ENCODE measurements at regions not wholly inside any gene's neighbourhood (a gene's known extent, or its start where the extent isn't known, plus 50 kb on each side); places are given as distances from the start of the nearest gene placed in this dataset.

- TF ChIP-seq ZNF501 (tag by site-specific recombination; IDR thresholded peaks at IDR 0.05): no peak
- no peak for TF ChIP-seq ZNF133 (tag by site-specific recombination; IDR thresholded peaks at IDR 0.05)
- TF ChIP-seq OVOL3 (tag by site-specific recombination; IDR thresholded peaks at IDR 0.05): no peak
- no peak for TF ChIP-seq GLIS2 (tag by site-specific recombination; IDR thresholded peaks at IDR 0.05)
Observed at GRCh38 chr2:8604262-8604661, 77.6 kb upstream of the ID2 start (continued).

GRCh38 chr2:8605351-8606065 is 76.3 kb upstream of the ID2 start:
- TF ChIP-seq ZNF221 (tag by site-specific recombination; IDR thresholded peaks at IDR 0.05; ENCODE audit: borderline replicate concordance): no peak
- no peak for TF ChIP-seq ZSCAN5A (tag by site-specific recombination; IDR thresholded peaks at IDR 0.05)
- TF ChIP-seq KLF10 (tag by site-specific recombination; IDR thresholded peaks at IDR 0.05): no peak
- TF ChIP-seq RBAK (tag by site-specific recombination; IDR thresholded peaks at IDR 0.05): no peak
- TF ChIP-seq ELK4 (IDR thresholded peaks at IDR 0.05; ENCODE audit: borderline replicate concordance, low read depth, low read length): no peak
- TF ChIP-seq ZNF23 (tag by site-specific recombination; IDR thresholded peaks at IDR 0.05; ENCODE audit: borderline replicate concordance): no peak
- no peak for TF ChIP-seq ZNF362 (tag by site-specific recombination; IDR thresholded peaks at IDR 0.05)
- no peak for TF ChIP-seq ZBTB26 (tag by site-specific recombination; optimal IDR thresholded peaks at IDR 0.05)
- TF ChIP-seq ZNF837 (tag by site-specific recombination; IDR thresholded peaks at IDR 0.05): no peak
- Histone ChIP-seq H3K4me1 (ENCODE audit: control insufficient read depth, insufficient read depth, low read length) (no peaks in the 10 kb centered on the region), H3K9me3 (ENCODE audit: control insufficient read depth, insufficient read depth, low read depth, low read length) (no peaks in the 10 kb centered on the region), H3K4me3 (ENCODE audit: low read depth, low read length) (no peak overlapping the region), H3K36me3 (ENCODE audit: control insufficient read depth in 2 of 2, insufficient read depth in 1 of 2, low read length in 2 of 2) (no peaks in the 10 kb centered on the region), H3K27ac (ENCODE audit: extremely low read depth, low read depth, low read length) (no peak overlapping the region)
- CTCF ChIA-PET: no interaction called here
- POLR2A ChIA-PET: interaction anchor here (1.8 kb wide), 1 partner anchor 76 kb away, joined by 5 read pairs; the partner anchor contains the start of gene ID2

GRCh38 chr2:8606226-8606625 is 75.6 kb upstream of the ID2 start:
- TF ChIP-seq REPIN1 (tag by site-specific recombination; IDR thresholded peaks at IDR 0.05; ENCODE audit: low read depth) (no peak), ZNF548 (tag by site-specific recombination; IDR thresholded peaks at IDR 0.05) (no peak), ZNF133 (tag by site-specific recombination; IDR thresholded peaks at IDR 0.05) (no peak), ZNF530 (tag by site-specific recombination; IDR thresholded peaks at IDR 0.05; ENCODE audit: low read depth) (no peak), KLF17 (tag by site-specific recombination; IDR thresholded peaks at IDR 0.05) (no peak), ZIC2 (tag by site-specific recombination; IDR thresholded peaks at IDR 0.05) (no peak), HOXC10 (CRISPR knock-in tag; IDR thresholded peaks at IDR 0.05) (no peak), ZNF501 (tag by site-specific recombination; IDR thresholded peaks at IDR 0.05) (no peak), ZNF473 (tag by site-specific recombination; IDR thresholded peaks at IDR 0.05) (no peak), ZNF560 (tag by site-specific recombination; IDR thresholded peaks at IDR 0.05; ENCODE audit: borderline replicate concordance) (no peak), ZNF366 (tag by site-specific recombination; conservative IDR thresholded peaks at IDR 0.05) (no peak), ZNF510 (tag by site-specific recombination; IDR thresholded peaks at IDR 0.05; ENCODE audit: insufficient replicate concordance) (no peak)
- POLR2A ChIA-PET: interaction anchor here (1.8 kb wide), 1 partner anchor 76 kb away, joined by 5 read pairs; the partner anchor contains the start of gene ID2
- H3K4me1 ChIP-seq (ENCODE audit: control insufficient read depth, insufficient read depth, low read length): no peaks in the 10 kb centered on the region
- no peak overlapping the region for H3K4me3 ChIP-seq (ENCODE audit: low read depth, low read length)
- no peaks in the 10 kb centered on the region for H3K9me3 ChIP-seq (ENCODE audit: control insufficient read depth, insufficient read depth, low read depth, low read length)
- CTCF ChIA-PET: interaction anchor here (0.7 kb wide), 1 partner anchor 1027 kb away, joined by 3 read pairs; no protein-coding TSS in a partner anchor
- no peak overlapping the region for H3K27ac ChIP-seq (ENCODE audit: extremely low read depth, low read depth, low read length)
- H3K36me3 ChIP-seq (ENCODE audit: control insufficient read depth in 2 of 2, insufficient read depth in 1 of 2, low read length in 2 of 2): no peaks in the 10 kb centered on the region
